Ramos (cell line): ENCODE measurements at regions not wholly inside any gene's neighbourhood (a gene's known extent, or its start where the extent isn't known, plus 50 kb on each side); places are given as distances from the start of the nearest gene placed in this dataset.

ENCODE experiments used
- in situ Hi-C: fragments of 300-500 bp; cut with MboI; formaldehyde crosslinking; loops from one replicate; pipeline ENCODE4 v1.14.3; 2022; ENCODE audit warnings: low sequenced_read_pairs; ENCODE audit not compliant: unreplicated experiment

- in situ Hi-C loops, result loop anchor here (25.0 kb wide), 2 partner anchors 477 to 652 kb away; no protein-coding TSS in a partner anchor
Measured at GRCh38 chr4:138034871-138035270, 207.3 kb downstream of the SLC7A11 start.

- in situ Hi-C loops, result loop anchor here (25.0 kb wide), 2 partner anchors 480 to 655 kb away; no protein-coding TSS in a partner anchor
Measured at GRCh38 chr4:138032222-138032621, 209.9 kb downstream of the SLC7A11 start.

GRCh38 chr4:138030375-138030774, 211.8 kb downstream of the SLC7A11 start:
- in situ Hi-C loops, result loop anchor here (25.0 kb wide), 2 partner anchors 482 to 657 kb away; no protein-coding TSS in a partner anchor

DNA sequence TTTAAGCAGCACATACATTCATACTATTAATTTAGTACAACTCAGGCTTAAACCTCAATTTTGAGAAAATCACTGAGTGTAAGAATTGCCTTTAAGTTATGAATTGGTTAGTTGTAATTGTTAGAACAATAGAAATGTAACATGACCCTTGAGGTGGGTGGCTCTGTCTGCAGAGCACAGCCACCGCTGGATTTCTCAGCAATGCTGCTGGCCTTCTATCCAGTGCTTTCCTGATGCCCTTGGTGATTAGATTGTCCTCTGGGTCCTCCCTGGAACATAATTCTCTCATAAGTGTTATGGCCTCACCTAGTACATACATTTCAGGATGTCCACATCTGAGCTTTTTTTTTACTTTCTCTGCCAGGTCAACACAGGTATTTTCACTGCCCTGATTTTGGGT, 213.2 kb downstream of the SLC7A11 start:
- in situ Hi-C loops, result loop anchor here (25.0 kb wide), 2 partner anchors 483 to 658 kb away; no protein-coding TSS in a partner anchor

GRCh38 chr4:138021139-138021830, 220.9 kb downstream of the SLC7A11 start:
- in situ Hi-C loops, result no loop called here

DNA sequence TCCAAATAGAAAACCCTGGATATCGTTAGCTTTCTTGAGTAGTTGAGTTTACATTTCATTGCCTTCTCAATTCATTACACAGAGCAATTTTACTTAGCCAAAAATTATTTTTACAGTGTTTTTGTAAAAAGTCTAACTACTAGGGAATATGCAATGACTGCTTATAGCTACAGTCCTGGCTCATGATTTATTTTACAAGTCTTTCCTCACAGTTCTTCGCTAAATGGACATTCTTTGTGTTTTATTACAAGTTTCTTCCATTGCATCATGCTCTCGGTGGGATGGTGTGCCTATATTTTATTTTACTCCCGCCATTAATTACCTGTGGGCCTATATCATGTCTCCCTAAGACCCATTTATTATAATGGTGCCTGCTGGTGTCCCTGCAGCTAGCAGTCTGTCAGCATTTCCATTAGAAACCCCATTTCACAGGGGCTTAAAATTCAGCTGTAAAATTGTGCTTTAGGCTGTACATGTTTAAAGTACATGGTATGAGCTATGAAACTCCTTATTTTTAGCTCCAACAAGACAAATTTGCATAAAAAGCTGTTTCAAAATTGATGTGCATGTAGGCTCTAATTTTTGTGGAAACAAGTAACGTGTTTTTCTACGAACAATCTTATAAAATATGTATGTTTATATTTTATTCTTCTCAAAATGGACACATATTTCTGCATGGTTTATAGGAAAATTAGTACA, 227.4 kb downstream of the SLC7A11 start:
- in situ Hi-C loops, result no loop called here

- in situ Hi-C loops, result no loop called here
Measured at GRCh38 chr4:138013625-138014024, 228.5 kb downstream of the SLC7A11 start.

DNA sequence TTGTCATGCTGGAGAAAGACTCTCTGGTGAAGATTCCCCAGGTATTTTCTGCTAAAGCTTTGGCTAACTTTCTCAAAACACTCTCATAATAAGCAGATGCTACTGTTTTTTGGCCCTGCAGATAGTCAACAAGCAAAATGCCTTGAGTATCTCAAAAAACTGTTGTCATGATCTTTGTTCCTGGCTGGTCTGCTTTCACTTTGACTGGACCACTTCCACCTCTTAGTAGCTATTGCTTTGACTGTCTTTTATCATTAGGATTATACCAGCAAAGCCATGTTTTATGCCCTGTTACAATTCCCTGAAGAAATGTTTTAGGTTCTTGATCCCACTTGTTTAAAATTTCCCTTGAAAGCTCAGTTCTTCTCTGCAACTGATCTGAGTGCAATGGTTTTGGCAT, 231.5 kb downstream of the SLC7A11 start:
- in situ Hi-C loops, result no loop called here

GRCh38 chr4:138007572-138007971, 234.6 kb downstream of the SLC7A11 start:
- in situ Hi-C loops, result no loop called here

- in situ Hi-C loops, result no loop called here
Measured at GRCh38 chr4:138005486-138005885, 236.7 kb downstream of the SLC7A11 start.

DNA sequence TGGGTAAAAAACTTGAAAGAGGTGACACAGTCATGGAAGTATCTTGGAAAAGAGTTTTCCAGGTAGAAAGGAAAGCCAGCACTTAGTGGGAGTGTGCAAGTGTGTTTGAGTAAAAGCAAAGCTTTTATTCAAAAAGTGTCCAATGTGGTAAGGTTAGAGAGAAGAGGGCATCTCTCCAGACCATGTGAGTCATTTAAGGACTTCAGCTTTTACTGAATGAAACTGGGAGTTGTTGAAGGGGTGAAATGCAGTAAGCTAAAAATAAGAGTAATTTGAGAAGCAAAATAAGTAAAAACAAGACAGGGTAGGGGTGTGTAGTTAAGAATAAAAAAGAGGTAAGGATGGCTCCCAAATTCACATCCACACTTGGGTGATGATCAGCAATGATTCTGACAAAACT, 238.9 kb downstream of the SLC7A11 start:
- in situ Hi-C loops, result no loop called here

GRCh38 chr4:137998666-137999429, 243.3 kb downstream of the SLC7A11 start:
- in situ Hi-C loops, result no loop called here

GRCh38 chr4:137997496-137997895, 244.7 kb downstream of the SLC7A11 start:
- in situ Hi-C loops, result no loop called here

DNA sequence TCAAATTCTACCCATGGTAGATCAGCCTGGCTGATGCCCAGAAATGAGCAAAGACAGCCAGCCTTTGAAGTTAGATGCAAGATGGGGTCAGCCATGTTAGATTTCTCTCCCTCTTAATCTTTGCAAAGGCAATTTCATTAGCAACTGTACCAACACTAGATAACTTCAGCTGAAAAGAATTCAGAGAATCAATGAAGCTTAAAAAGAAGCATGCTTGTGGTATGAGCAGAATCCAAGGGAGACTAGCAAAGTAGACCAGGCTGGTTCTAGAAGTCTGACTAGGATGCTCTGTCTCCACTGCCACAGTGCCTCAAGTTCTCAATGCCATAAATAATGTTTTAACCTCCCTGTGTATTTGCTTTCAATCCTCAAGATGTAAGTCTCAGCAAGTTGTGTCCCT, 247.3 kb downstream of the SLC7A11 start:
- in situ Hi-C loops, result no loop called here

- in situ Hi-C loops, result no loop called here
Measured at GRCh38 chr4:137993232-137993631, 248.9 kb downstream of the SLC7A11 start.

GRCh38 chr4:137981277-137981676, 260.9 kb downstream of the SLC7A11 start:
- in situ Hi-C loops, result no loop called here

DNA sequence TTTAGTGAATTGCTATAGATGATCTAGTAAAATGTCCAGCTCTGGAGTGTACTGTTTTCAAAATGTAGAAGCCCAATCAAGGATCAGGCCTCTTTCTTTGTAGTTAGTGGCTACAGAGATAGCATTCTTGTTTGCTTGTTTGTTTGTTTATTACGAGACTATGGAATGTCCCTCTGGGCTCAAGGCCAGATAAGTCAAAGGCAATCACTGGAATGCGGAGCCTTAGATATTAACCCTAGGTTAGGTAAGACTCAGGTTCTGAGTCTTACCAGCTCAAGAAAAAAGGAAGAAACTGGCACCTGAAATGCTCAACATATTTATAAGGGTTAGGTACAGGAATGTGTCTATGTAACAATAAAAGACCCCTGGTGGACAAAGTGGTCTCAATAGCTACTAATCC, 261.5 kb downstream of the SLC7A11 start:
- in situ Hi-C loops, result no loop called here

DNA sequence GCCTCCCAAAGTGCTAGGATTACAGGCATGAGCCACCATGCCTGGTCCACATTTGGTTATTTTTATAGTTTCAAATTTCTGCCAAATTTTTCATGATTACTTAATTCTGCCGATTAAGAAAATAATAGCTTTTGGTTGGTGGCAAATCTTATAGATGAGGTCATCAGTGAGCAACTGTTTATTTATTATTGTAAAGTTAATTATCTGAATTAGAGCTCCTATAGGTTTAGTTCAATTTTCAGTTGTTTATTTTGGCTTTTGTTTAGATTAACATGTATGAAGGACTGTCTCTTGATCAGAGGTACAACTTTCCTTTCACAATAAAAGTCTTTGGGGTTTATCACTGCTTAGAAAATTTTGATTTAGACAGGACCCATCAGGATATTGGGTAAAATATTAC, 262.2 kb downstream of the SLC7A11 start:
- in situ Hi-C loops, result no loop called here

DNA sequence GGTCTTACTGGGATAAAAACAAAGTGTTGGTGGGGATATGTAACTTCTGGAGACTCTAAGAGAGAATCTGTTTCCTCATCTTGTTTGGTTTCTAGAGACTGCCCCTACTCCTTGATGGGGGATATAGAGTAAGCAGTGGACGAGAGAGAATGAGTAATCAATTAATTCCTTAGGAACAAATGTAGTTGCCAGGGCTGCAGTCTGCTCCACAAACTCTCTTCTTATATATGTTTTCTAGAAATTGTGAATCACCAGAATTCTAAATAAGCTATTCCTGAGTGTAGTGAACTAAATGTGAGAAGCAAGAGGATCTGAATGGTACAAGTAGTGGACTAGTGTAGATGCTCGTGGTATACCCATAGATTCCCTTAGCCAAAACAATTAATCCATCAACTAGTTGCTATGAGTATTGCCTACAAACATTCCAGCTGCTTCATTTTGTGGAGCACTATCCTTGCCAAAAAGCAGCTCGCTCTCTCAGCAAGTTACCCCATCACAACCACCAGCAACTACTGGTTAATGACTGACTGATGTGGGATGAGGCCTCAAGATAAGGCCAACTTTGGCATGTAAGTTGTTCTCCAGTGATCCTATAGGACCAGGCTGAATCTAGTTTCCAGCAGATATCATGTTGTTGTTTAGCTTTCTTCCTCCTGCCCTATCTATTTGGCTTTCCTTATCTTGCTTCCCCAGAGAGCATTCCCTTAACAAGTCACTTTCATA, 273.0 kb downstream of the SLC7A11 start:
- in situ Hi-C loops, result no loop called here

DNA sequence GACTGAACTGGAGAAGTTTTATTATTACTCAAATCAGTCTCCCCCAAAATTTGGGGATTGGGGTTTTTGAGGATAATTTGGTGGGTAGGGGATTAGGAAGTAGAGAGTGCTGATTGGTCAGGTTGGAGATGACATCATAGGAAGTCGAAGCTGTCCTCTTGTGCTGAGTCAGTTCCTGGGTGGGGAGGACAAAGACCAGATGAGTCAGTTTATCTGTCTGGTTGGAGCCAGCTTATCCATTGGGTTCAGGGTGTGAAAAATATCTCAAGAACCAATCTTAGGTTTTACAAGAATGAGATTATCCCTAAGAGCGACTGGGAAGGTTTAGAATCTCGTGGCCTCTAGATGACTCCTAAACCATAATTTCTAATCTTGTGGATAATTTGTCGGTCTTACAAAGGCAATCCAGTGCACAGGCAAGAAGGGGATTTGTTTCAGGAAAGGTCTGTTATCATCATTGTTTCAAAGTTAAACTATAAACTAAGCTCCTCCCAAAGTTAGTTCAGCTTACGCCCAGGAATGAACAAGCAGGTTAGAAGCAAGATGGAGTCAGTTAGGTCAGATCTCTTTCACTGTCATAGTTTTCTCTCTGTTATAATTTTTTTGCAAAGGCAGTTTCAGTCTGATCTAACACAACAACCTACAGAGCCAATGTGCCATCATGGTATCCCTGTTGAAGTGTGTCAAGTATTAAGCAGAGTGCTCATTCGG, 274.5 kb downstream of the SLC7A11 start:
- in situ Hi-C loops, result no loop called here
